Activated CD4-positive, alpha-beta T cell treated with anti-CD3 and anti-CD28 coated beads for 4 hours (primary cell): ENCODE measurements at regions not wholly inside any gene's neighbourhood (a gene's known extent, or its start where the extent isn't known, plus 50 kb on each side); places are given as distances from the start of the nearest gene placed in this dataset.

ENCODE experiments used
- DNase-seq, 2 donors: peaks; one replicate each; pipeline ENCODE4 v3.0.0-alpha.2; 2020

GRCh38 chr13:105336706-105337576 is 1198.5 kb downstream of the EFNB2 start:
- DNase-seq = no peak

GRCh38 chr13:105334211-105334610 is 1201.3 kb downstream of the EFNB2 start:
- DNase-seq = no peak

GRCh38 chr13:105333416-105333815 is 1202.0 kb downstream of the EFNB2 start:
- DNase-seq = no peak

- no peak for DNase-seq
These were observed 1206.1 kb downstream of the EFNB2 start for GRCh38 chr13:105329359-105329758.

GRCh38 chr13:105328212-105328611 is 1207.2 kb downstream of the EFNB2 start:
- no peak for DNase-seq

- no peak for DNase-seq
These were observed 1207.8 kb downstream of the EFNB2 start for GRCh38 chr13:105327581-105328126.

GRCh38 chr13:105319875-105320274 is 1215.6 kb downstream of the EFNB2 start:
- DNase-seq = no peak

- DNase-seq = no peak
These were observed 1218.7 kb downstream of the EFNB2 start for GRCh38 chr13:105316731-105317130.

- no peak for DNase-seq
These were observed 1222.6 kb downstream of the EFNB2 start for GRCh38 chr13:105312906-105313305.

- DNase-seq = no peak
These were observed 1224.4 kb downstream of the EFNB2 start for GRCh38 chr13:105311094-105311493.

GRCh38 chr13:105307776-105308175 is 1227.7 kb downstream of the EFNB2 start:
- no peak for DNase-seq

GRCh38 chr13:105297839-105298238 is 1237.6 kb downstream of the EFNB2 start:
- DNase-seq = no peak

GRCh38 chr13:105291987-105292386 is 1243.5 kb downstream of the EFNB2 start:
- DNase-seq = no peak

GRCh38 chr13:105290596-105290995 is 1244.9 kb downstream of the EFNB2 start:
- no peak for DNase-seq

- no peak for DNase-seq
These were observed 1249.9 kb downstream of the EFNB2 start for GRCh38 chr13:105285526-105285925.

GRCh38 chr13:105282406-105283285 is 1252.8 kb downstream of the EFNB2 start:
- no peak for DNase-seq

- DNase-seq = no peak
These were observed 1256.5 kb downstream of the EFNB2 start for GRCh38 chr13:105278943-105279381.

- no peak for DNase-seq
These were observed 1258.9 kb downstream of the EFNB2 start for GRCh38 chr13:105276571-105276970.

- DNase-seq = no peak
These were observed 1261.7 kb downstream of the EFNB2 start for GRCh38 chr13:105273665-105274222.

- no peak for DNase-seq
These were observed 1262.5 kb downstream of the EFNB2 start for GRCh38 chr13:105272660-105273631.

GRCh38 chr13:105266615-105267014 is 1268.8 kb downstream of the EFNB2 start:
- DNase-seq = no peak

GRCh38 chr13:105262579-105262978 is 1272.9 kb downstream of the EFNB2 start:
- no peak for DNase-seq
